Head of caudate nucleus (tissue), 42 donors: ENCODE measurements at regions not wholly inside any gene's neighbourhood (a gene's known extent, or its start where the extent isn't known, plus 50 kb on each side); places are given as distances from the start of the nearest gene placed in this dataset.
A peak's percentile ranks its signal among the peaks of the same experiment; 100 is the strongest.

Source experiments
- DNase-seq, 42 donors: peaks; one replicate each; pipeline versions ENCODE4 v3.0.0 to v3.0.0-alpha.2; 2020 to 2021; ENCODE audit warnings: mixed read lengths in 7 of 42
- intact Hi-C: fragments of 100-400 bp; cut with DNase I; formaldehyde crosslinking; loops from one replicate; pipeline ENCODE4 v1.15.0; 2022

DNA sequence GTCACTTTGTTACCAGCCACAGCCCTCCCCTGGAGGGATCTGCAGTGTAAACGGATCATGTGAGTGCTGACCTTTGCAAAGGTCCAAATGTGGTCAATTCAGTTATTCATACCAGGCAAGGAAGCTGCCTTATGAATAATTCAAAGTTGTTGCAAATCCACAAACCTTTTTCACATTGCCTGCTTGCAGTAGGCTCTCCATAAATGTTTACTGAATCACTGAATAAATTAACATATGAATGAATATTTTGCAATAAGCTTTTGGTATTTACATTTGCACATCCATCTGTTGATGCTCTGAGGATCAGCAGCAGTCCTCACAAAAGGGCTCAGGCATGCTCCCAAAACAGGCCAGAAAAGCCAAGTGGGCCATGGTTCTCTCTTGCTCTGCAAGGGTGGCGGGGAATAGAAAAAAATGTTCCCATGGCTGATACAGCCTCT is 156.8 kb downstream of the VAPA start:
- peak in 2 of 42 donors; percentile 21 to 23 for DNase-seq
- intact Hi-C loops, result no loop called here

DNA sequence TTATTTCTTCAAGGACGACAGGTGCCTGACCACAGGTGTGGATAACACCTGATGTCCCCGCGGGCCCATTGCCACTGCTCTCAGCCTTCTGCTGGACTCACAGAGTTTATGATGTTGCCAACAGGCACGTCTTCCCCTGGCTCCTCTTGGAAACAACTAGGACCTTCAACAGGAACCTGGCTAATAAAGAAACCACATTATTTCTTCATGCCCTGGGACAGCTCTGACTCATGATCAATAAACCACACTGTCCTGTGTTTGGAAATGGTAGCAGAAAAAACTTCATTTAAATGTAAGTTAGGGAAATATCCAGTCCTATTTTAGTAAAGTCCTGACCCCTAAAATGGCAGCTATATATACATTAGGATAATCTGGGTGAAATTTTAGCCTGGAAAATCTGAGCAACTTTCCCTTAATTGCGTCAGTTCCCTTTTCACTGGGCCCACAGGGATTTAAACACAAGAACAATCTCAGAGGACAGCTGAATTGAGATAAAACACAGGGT is 158.9 kb downstream of the VAPA start:
- intact Hi-C loops, result no loop called here
- no peak for DNase-seq

DNA sequence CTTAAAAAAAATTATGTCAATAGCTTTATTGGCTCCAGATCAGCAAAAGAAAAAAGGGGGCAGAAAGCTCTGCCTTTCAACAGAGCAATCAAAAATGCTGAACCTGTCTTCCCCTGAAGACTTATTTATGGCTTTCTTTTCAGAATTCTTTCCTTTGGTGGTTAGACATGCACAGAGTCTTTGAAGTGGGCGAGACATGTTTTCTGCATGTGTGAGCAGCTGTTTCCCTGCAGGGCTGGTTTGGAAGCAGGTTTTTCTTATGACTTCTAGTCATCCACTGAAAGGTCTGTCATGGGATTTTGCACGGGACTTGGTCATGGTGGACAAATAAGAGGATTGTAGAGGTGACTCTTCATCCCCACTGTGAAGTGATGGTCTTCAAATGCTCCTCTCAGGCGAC is 160.3 kb downstream of the VAPA start:
- intact Hi-C loops, result no loop called here
- no peak for DNase-seq

DNA sequence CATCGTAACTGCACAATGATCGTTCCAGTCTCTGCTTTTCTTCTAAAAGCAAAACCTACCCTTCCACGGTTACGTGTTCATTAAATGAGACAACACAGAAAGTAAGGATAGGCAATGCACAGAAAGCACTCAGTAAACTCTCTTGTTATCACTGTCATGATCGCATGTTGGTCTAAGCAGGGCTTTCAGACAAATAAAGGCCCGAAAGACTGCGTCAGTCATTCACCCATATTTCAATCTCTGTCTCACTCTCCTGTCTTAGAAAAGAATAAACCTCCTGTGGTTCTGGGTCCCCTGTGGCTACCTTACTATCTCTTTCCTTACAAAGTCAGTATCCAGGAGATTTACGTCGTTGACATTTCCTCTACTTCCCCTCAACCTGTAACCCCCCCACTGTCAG is 160.9 kb downstream of the VAPA start:
- no peak for DNase-seq
- intact Hi-C loops, result no loop called here

DNA sequence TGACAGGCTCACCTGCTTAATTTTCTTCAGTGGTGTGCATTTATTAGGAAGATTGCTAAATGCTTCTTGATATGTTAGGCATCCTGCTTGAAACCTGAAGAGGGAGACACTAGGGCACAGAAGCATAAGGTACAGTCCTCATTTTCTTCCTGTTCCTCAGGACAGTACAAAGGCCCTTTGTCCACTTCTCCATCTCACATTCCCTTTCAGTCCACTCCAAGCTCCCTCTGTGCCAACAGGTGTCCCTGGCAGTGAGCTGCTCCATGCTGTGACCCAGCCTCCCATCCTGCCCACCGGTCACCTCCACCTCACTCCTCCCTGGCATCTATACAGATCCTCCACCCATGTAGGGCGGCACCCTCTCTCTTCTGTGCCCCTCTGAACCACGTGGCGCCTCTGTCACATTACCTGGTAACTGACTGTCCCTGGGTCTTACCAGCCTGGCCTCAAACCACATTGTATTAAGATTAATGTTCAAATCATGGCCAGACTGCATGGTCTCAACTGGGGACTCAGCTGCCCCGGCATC is 162.8 kb downstream of the VAPA start:
- no peak for DNase-seq
- intact Hi-C loops, result no loop called here

DNA sequence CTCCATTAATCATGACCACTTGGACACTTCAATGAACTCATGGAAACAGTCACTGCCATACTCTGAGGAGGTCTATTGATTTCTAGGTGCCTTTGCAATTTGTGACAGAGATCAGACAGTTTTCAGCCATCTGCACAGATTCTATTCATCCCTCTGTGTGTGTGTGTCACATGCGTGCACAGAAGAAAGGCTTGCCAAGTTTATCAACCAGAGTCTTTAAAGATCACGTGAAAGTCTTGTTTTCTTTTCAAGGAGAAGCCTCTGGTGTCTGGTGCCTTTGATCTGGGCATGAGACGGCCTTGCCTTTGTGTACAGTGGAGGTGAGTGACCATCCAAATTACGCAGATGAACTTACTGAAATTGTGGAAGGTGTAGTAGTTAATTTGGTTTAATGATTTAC is 164.2 kb downstream of the VAPA start:
- intact Hi-C loops, result no loop called here
- no peak for DNase-seq

DNA sequence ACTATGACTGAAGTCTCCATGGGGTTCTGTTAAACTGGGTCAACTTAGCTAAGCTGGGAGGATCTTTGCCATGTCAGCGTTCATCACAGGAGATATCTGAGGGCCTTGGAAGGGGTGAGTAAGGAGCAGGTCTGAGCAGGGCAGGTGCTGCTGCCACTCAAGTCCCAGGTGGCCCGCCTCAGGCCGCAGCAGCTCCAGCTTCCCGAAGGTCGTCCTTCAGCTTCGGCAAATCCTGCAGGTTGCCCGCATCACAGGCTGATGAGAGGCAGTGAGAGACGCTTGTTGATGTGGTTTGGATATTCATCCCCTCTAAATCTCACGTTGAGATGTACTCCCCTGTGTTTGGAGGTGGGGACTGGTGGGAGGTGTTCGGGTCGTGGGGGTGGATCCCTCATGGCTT is 166.6 kb downstream of the VAPA start:
- no peak for DNase-seq
- intact Hi-C loops, result no loop called here

DNA sequence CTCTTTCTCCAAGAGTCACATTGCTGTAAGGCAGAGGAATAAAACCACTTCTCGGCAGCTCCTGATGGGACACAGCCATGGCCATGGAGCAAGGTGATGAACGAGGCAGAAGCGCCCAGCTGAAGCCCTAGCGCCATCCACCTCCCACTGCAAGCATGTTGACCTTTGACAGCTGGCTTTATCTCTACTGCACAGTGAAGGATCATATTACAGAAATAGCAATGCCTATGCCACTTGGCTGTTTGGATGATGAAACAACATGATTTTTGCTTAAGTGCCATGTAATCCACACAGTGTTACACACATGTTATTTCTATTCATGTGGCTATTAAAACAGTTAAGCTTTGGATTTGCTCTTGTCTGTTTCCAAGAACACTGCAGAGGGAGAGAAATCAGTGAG is 167.7 kb downstream of the VAPA start:
- intact Hi-C loops, result no loop called here
- no peak for DNase-seq

DNA sequence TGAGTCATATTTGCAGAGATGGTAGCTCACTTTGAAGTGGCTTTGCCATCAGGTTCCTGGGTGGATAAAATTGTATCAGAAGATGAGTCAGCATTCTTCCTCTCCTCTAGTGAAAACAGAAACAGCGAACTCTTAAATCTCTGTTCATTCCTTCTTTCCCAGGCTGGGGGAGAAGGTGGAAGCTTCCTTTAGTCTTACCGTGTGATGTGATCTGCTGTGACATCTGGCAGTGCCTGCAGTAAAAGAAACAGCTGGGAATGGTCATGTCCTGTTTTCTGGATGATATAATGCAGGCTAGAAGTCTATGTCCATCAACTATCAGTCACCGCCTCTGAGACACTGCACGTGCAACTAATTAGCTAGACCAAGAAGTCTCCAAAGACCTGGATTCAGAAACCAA is 171.6 kb downstream of the VAPA start:
- intact Hi-C loops, result no loop called here
- DNase-seq, result no peak

DNA sequence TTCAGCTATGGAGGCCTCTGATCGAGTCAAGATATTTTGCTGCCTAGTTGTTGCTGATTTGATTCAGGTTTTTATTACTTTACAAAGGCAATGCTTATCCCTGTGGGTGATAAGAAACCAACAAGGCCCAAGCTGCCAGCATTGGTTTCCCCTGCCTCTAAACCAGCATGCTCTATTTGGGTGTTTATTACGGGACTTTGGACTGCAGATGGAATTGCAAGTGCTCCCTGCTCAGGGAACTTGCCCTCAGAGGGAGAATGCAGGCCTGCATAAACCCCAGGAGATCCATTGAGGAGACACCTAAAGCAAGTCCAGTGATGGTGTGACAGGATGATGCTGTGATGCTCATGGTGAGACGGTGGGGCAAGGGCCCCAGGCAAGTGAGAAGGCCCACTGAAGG is 172.1 kb downstream of the VAPA start:
- DNase-seq, result no peak
- intact Hi-C loops, result no loop called here

DNA sequence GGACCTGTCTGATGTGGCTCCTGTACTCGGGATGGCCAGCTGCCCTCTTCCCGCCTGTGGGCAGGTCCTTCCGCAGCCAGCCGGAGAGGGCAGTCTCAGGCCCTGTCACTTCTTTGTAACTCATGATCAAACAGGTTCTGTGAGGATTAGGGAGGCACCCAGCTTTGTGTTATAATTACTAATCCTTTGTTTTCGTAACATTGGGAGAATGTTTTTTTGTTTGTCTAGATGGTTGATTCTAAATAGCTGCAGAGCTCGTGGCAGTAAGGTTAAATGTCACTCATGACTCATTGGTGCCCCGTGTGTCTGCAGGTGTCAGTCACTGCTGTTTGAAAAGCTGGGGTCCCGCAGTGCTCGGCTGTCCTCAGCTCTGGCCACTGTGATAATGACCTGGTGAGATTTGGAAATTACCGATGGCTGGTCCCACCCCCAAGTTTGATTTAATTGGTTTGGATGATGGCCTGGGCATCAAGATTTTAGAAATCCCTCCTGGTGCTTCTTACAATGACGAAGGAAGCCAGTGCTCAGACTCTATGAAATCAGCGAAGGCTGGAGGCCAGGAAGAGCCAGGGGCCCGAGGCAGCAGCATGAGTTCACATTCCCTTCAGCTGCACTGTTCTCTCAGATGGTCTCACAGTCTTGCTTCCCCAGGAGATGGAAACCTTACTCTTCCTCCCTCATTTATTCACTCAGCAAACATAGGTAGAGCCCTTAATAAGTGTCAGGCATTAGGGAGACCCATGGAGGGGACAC is 172.8 kb downstream of the VAPA start:
- no peak for DNase-seq
- intact Hi-C loops, result no loop called here

DNA sequence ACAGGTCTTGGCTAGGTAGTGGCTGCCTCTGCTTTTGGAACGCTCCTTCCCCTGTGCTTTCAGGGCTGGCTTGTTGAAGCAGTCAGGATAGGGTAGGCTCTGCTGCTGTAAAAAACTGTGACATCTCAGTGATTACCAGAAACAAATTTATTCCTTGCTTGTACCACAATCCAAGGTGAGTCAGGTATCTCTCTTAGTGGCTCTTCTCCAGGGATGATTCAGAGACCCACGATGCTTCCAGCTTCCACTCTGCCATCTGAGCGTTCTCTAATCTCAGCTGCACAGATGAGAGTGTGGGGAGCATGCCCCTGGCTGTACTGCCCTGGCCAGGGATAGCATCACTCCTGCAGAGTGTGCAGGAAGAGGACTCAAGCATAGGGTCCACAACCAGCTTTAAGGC is 174.9 kb downstream of the VAPA start:
- intact Hi-C loops, result no loop called here
- no peak for DNase-seq

DNA sequence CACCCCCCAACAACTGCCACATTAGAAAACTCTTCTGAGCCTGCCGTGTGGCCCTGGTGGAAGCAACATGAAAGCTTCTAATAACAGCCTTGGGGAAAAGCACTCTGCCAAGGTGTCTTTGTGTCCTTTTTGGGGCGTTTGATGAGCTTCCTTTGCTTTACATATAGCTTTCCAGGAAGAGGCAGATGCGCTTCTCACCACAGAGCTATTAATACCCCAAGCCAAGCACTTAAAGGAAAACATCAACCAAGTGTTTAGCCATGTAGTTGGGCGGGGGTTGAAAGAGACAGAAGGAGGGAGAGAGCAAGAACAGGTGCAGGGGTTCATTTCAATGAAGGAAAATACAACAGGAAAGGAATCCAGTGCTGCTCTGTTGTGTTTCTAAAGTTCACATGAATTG is 176.1 kb downstream of the VAPA start:
- DNase-seq, result no peak
- intact Hi-C loops, result no loop called here

DNA sequence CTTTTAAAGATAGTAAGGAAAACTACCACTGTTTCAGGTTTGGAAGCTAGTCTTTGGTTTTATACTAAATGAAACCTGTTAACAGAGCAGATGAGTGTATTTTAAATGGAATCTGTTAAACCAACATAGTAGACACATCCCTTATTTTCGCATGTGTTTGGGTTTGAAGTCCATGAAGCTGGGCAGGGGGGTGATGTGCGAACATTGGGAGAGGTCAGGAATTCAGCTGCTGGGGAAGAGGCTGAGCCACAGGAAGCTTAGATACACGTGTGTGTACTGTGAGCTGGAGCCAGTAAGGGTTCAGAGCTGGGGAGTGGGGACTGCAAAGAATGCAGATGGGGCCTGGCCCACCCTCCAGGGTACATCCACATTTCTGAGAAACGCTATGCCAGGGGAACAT is 176.9 kb downstream of the VAPA start:
- DNase-seq, result no peak
- intact Hi-C loops, result no loop called here

DNA sequence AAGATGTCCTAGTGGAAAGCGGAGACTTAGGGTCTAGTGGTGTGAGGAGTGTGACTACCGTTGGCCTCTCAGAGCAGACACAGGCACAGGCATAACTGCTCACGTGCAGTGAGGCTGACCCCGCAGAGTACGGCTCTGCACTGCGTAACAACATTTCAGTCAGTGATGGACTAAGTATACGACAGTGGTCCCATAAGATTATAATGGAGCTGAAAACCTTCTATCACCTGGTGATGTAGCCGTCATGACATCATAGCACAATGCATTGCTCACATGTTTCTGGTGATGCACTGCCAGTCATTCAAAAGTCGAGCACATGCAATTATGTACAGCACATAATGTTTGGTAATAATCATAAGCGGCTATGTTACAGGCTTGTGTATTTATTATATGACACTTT is 179.6 kb downstream of the VAPA start:
- intact Hi-C loops, result no loop called here
- DNase-seq, result no peak

DNA sequence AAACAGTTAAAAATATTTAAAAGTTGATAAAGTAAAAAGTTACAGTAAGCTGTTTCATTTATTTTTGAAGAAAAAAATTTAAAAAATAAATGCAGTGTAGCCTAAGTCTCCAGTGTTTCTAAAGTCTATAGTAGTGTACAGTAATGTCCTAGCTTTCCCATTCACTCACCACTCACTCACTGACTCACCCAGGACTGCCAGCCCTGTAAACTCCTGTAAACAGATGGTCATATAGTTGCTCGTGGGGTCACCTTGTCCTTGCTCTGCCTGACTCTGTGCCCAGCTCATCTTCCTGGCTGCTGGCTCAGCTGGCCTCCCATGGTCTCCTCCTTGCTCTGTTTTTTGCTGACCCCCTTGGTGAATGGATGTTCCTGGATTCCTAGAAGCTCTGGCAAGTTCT is 180.3 kb downstream of the VAPA start:
- no peak for DNase-seq
- intact Hi-C loops, result no loop called here

DNA sequence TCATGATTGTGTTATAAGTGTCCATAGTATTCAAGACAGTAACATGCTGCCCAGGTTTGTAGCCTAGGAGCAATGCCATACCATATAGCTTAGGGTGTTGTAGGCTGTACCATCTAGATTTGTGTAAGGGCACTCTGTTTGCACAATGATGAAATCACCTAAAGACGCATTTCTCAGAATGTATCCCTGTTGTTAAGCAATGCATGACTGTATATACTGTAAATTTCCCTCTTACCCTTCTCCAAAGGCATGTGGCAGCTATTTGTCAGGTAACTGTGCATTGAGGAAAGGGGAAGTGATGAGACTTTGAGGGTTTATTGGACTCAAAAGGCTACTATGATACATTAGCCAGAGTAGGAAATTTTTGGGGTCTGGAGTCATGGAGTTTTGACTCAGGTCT is 180.8 kb downstream of the VAPA start:
- no peak for DNase-seq
- intact Hi-C loops, result no loop called here

DNA sequence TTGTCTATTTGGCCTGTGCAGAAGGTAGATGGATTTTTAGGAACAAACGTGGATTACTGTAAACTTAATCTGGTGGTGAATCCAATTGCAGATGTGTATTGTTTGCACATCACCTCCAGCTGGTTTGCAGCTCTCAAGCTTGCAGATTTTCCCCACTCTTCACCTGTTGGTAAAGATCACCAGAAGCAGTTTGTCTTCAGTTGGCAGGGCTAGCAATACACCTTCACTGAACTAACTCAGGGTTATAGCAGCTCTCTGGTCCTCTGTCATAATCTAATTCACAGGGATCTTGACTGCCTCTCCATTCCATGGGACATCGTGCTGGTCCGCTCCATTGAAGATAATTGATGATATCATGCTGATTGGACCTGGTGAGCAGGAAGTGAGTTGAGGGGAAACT is 181.5 kb downstream of the VAPA start:
- intact Hi-C loops, result no loop called here
- no peak for DNase-seq

DNA sequence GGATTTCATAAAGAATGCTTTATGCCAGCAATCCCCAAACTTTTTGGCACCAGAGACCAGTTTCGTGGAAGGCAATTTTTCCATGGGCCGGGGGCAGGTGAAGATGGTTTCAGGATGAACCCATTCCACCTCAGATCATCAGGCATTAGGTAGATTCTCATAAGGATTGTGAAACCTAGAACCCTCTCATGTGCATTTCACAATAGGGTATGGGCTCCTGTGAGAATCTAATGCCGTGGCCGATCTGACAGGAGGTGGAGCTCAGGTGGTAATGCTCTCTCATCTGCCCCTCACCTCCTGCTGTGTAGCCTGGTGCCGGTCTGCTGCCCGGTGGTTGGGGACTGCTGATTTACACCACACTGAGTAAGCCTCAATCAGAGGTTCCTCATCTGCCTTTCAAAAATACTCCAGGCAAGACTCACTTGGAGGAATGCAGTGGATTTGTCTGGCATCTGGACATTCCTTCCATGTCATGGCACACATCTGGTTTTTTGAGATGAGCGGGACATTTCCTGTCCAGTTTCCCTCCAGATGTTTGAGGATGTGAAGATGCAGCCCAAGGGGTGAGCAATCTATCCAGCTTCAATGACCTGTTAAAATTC is 185.8 kb downstream of the VAPA start:
- intact Hi-C loops, result no loop called here

DNA sequence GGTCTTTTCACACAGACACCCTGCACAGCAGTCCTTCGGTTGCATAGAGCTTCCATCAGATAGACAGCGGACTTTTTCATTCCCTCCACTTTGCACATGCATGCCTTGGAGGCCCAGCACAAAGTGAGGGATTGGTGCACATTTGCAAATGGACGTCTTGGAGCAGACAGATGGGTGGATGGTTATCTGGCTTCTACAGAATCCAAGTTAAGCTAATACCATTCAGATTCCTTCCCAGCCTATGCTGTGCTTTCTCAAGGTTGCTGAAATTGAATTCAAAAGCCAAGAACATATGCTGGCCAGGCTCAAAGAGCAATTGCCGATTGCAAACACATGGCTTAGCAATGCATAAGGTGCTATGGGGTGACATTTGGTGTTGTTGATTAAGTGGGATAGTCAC is 186.4 kb downstream of the VAPA start:
- intact Hi-C loops, result no loop called here
- DNase-seq, result no peak

More for the DNA sequence above, 185.8 kb downstream of the VAPA start:
- DNase-seq, result no peak
